ENCODE measurements at regions not wholly inside any gene's neighbourhood (a gene's known extent, or its start where the extent isn't known, plus 50 kb on each side); places are given as distances from the start of the nearest gene placed in this dataset.

- DNase-seq: no peak
- no peak overlapping the region for H3K4me3 Mint-ChIP-seq
- H3K36me3 Mint-ChIP-seq (ENCODE audit: low read depth): no peaks in the 10 kb centered on the region
- H3K9me3 Mint-ChIP-seq: no peaks in the 10 kb centered on the region
- peaks cover 14% of the 10 kb centered on the region for H3K27me3 Mint-ChIP-seq
- no peak overlapping the region for H3K27ac Mint-ChIP-seq
- H3K4me1 Mint-ChIP-seq (ENCODE audit: low read depth): no peaks in the 10 kb centered on the region
Observed at GRCh38 chr2:236755278-236755840, 185.7 kb downstream of the ACKR3 start.

GRCh38 chr2:236758406-236758805 is 188.8 kb downstream of the ACKR3 start:
- no peak for DNase-seq
- Mint-ChIP-seq H3K36me3 (ENCODE audit: low read depth) (no peaks in the 10 kb centered on the region), H3K27me3 (peaks cover 10% of the 10 kb centered on the region), H3K4me3 (no peak overlapping the region), H3K27ac (no peak overlapping the region), H3K9me3 (no peaks in the 10 kb centered on the region), H3K4me1 (ENCODE audit: low read depth) (no peaks in the 10 kb centered on the region)

GRCh38 chr2:236760246-236760645 is 190.6 kb downstream of the ACKR3 start:
- Mint-ChIP-seq H3K4me1 (ENCODE audit: low read depth) (no peaks in the 10 kb centered on the region), H3K27me3 (peaks cover 7% of the 10 kb centered on the region), H3K4me3 (no peak overlapping the region), H3K27ac (no peak overlapping the region), H3K36me3 (ENCODE audit: low read depth) (no peaks in the 10 kb centered on the region), H3K9me3 (no peaks in the 10 kb centered on the region)
- DNase-seq: no peak

GRCh38 chr2:236761358-236761757 is 191.7 kb downstream of the ACKR3 start:
- Mint-ChIP-seq H3K27me3 (peaks cover 7% of the 10 kb centered on the region), H3K4me1 (ENCODE audit: low read depth) (no peaks in the 10 kb centered on the region), H3K9me3 (no peaks in the 10 kb centered on the region), H3K27ac (no peak overlapping the region), H3K4me3 (no peak overlapping the region), H3K36me3 (ENCODE audit: low read depth) (no peaks in the 10 kb centered on the region)
- no peak for DNase-seq

- H3K27me3 Mint-ChIP-seq: peaks cover 16% of the 10 kb centered on the region
- H3K27ac Mint-ChIP-seq: no peak overlapping the region
- no peak for DNase-seq
- H3K4me1 Mint-ChIP-seq (ENCODE audit: low read depth): no peaks in the 10 kb centered on the region
- no peak overlapping the region for H3K4me3 Mint-ChIP-seq
- no peaks in the 10 kb centered on the region for H3K9me3 Mint-ChIP-seq
- H3K36me3 Mint-ChIP-seq (ENCODE audit: low read depth): no peaks in the 10 kb centered on the region
Observed at GRCh38 chr2:236762628-236763027, 193.0 kb downstream of the ACKR3 start.

GRCh38 chr2:236763857-236764256 is 194.2 kb downstream of the ACKR3 start:
- Mint-ChIP-seq H3K27ac (no peak overlapping the region), H3K9me3 (no peaks in the 10 kb centered on the region), H3K27me3 (peaks cover 17% of the 10 kb centered on the region), H3K36me3 (ENCODE audit: low read depth) (no peaks in the 10 kb centered on the region), H3K4me3 (no peak overlapping the region), H3K4me1 (ENCODE audit: low read depth) (no peaks in the 10 kb centered on the region)
- DNase-seq: no peak

- H3K27me3 Mint-ChIP-seq: peaks cover 19% of the 10 kb centered on the region
- no peaks in the 10 kb centered on the region for H3K9me3 Mint-ChIP-seq
- no peak overlapping the region for H3K27ac Mint-ChIP-seq
- H3K4me3 Mint-ChIP-seq: no peak overlapping the region
- DNase-seq: no peak
- no peaks in the 10 kb centered on the region for H3K36me3 Mint-ChIP-seq (ENCODE audit: low read depth)
- no peaks in the 10 kb centered on the region for H3K4me1 Mint-ChIP-seq (ENCODE audit: low read depth)
Observed at GRCh38 chr2:236764716-236765115, 195.1 kb downstream of the ACKR3 start.

- H3K4me1 Mint-ChIP-seq (ENCODE audit: low read depth): no peaks in the 10 kb centered on the region
- H3K27me3 Mint-ChIP-seq: peaks cover 17% of the 10 kb centered on the region
- no peaks in the 10 kb centered on the region for H3K36me3 Mint-ChIP-seq (ENCODE audit: low read depth)
- H3K9me3 Mint-ChIP-seq: no peaks in the 10 kb centered on the region
- H3K27ac Mint-ChIP-seq: no peak overlapping the region
- no peak overlapping the region for H3K4me3 Mint-ChIP-seq
- no peak for DNase-seq
Observed at GRCh38 chr2:236765478-236765877, 195.9 kb downstream of the ACKR3 start.

- H3K36me3 Mint-ChIP-seq (ENCODE audit: low read depth): no peaks in the 10 kb centered on the region
- no peak overlapping the region for H3K27ac Mint-ChIP-seq
- no peaks in the 10 kb centered on the region for H3K4me1 Mint-ChIP-seq (ENCODE audit: low read depth)
- no peaks in the 10 kb centered on the region for H3K9me3 Mint-ChIP-seq
- H3K27me3 Mint-ChIP-seq: peaks cover 17% of the 10 kb centered on the region
- no peak for DNase-seq
- H3K4me3 Mint-ChIP-seq: no peak overlapping the region
Observed at GRCh38 chr2:236766850-236767249, 197.2 kb downstream of the ACKR3 start.

GRCh38 chr2:236767941-236768340 is 198.3 kb downstream of the ACKR3 start:
- no peak overlapping the region for H3K4me3 Mint-ChIP-seq
- no peak overlapping the region for H3K27ac Mint-ChIP-seq
- peaks cover 17% of the 10 kb centered on the region for H3K27me3 Mint-ChIP-seq
- H3K9me3 Mint-ChIP-seq: no peaks in the 10 kb centered on the region
- no peaks in the 10 kb centered on the region for H3K36me3 Mint-ChIP-seq (ENCODE audit: low read depth)
- no peaks in the 10 kb centered on the region for H3K4me1 Mint-ChIP-seq (ENCODE audit: low read depth)
- DNase-seq: no peak

- peaks cover 17% of the 10 kb centered on the region for H3K27me3 Mint-ChIP-seq
- no peak for DNase-seq
- H3K9me3 Mint-ChIP-seq: no peaks in the 10 kb centered on the region
- H3K27ac Mint-ChIP-seq: no peak overlapping the region
- H3K4me1 Mint-ChIP-seq (ENCODE audit: low read depth): no peaks in the 10 kb centered on the region
- H3K4me3 Mint-ChIP-seq: no peak overlapping the region
- H3K36me3 Mint-ChIP-seq (ENCODE audit: low read depth): no peaks in the 10 kb centered on the region
Observed at GRCh38 chr2:236768393-236769140, 198.9 kb downstream of the ACKR3 start.

- H3K4me3 Mint-ChIP-seq: no peak overlapping the region
- H3K4me1 Mint-ChIP-seq (ENCODE audit: low read depth): no peaks in the 10 kb centered on the region
- peaks cover 17% of the 10 kb centered on the region for H3K27me3 Mint-ChIP-seq
- H3K27ac Mint-ChIP-seq: no peak overlapping the region
- no peaks in the 10 kb centered on the region for H3K9me3 Mint-ChIP-seq
- DNase-seq: no peak
- no peaks in the 10 kb centered on the region for H3K36me3 Mint-ChIP-seq (ENCODE audit: low read depth)
Observed at GRCh38 chr2:236769981-236770671, 200.5 kb downstream of the ACKR3 start.

GRCh38 chr2:236772220-236772837 is 202.7 kb downstream of the ACKR3 start:
- H3K36me3 Mint-ChIP-seq (ENCODE audit: low read depth): no peaks in the 10 kb centered on the region
- H3K4me1 Mint-ChIP-seq (ENCODE audit: low read depth): no peaks in the 10 kb centered on the region
- H3K4me3 Mint-ChIP-seq: no peak overlapping the region
- H3K9me3 Mint-ChIP-seq: no peaks in the 10 kb centered on the region
- no peak for DNase-seq
- H3K27ac Mint-ChIP-seq: no peak overlapping the region
- peaks cover 11% of the 10 kb centered on the region for H3K27me3 Mint-ChIP-seq

GRCh38 chr2:236773206-236773605 is 203.6 kb downstream of the ACKR3 start:
- no peaks in the 10 kb centered on the region for H3K4me1 Mint-ChIP-seq (ENCODE audit: low read depth)
- no peaks in the 10 kb centered on the region for H3K9me3 Mint-ChIP-seq
- no peak for DNase-seq
- H3K27ac Mint-ChIP-seq: no peak overlapping the region
- no peak overlapping the region for H3K4me3 Mint-ChIP-seq
- H3K27me3 Mint-ChIP-seq: peaks cover 10% of the 10 kb centered on the region
- H3K36me3 Mint-ChIP-seq (ENCODE audit: low read depth): no peaks in the 10 kb centered on the region

- Mint-ChIP-seq H3K27ac (no peak overlapping the region), H3K4me3 (no peak overlapping the region), H3K4me1 (ENCODE audit: low read depth) (no peaks in the 10 kb centered on the region), H3K36me3 (ENCODE audit: low read depth) (no peaks in the 10 kb centered on the region), H3K9me3 (no peaks in the 10 kb centered on the region), H3K27me3 (peaks cover 12% of the 10 kb centered on the region)
- DNase-seq: no peak
Observed at GRCh38 chr2:236774171-236774570, 204.5 kb downstream of the ACKR3 start.
